ENCODE measurements at regions not wholly inside any gene's neighbourhood (a gene's known extent, or its start where the extent isn't known, plus 50 kb on each side); places are given as distances from the start of the nearest gene placed in this dataset.
"Not testable (repeated sequence)": the region's sequence is repeated elsewhere in the genome, so short reads cannot be mapped to it uniquely, and the experiment has no call there.

GRCh38 chr9:33686942-33687341 lies 108.4 kb upstream of the PRSS3 start:
- no peak for ATAC-seq
- DNase-seq (ENCODE audit: missing footprints), result no peak
- intact Hi-C loops (cut with DNase I), result no loop called here

GRCh38 chr9:33687779-33688178 lies 107.6 kb upstream of the PRSS3 start:
- ATAC-seq, result no peak
- DNase-seq (ENCODE audit: missing footprints), result no peak
- intact Hi-C loops (cut with DNase I), result no loop called here

- DNase-seq (ENCODE audit: missing footprints) (no peak), ATAC-seq (no peak)
- intact Hi-C loops (cut with DNase I), result no loop called here
Observed at GRCh38 chr9:33690143-33690933, 105.0 kb upstream of the PRSS3 start.

- intact Hi-C loops (cut with DNase I), result no loop called here
- DNase-seq (ENCODE audit: missing footprints) (no peak), ATAC-seq (no peak)
Observed at GRCh38 chr9:33695299-33695698, 100.1 kb upstream of the PRSS3 start.

GRCh38 chr9:33695856-33696255 lies 99.5 kb upstream of the PRSS3 start:
- intact Hi-C loops (cut with DNase I), result no loop called here
- ATAC-seq (no peak), DNase-seq (ENCODE audit: missing footprints) (no peak)

GRCh38 chr9:33697171-33697570 lies 98.2 kb upstream of the PRSS3 start:
- ATAC-seq (no peak), DNase-seq (ENCODE audit: missing footprints) (no peak)
- intact Hi-C loops (cut with DNase I), result no loop called here

GRCh38 chr9:33698267-33698666 lies 97.1 kb upstream of the PRSS3 start:
- no peak for DNase-seq (ENCODE audit: missing footprints)
- intact Hi-C loops (cut with DNase I), result no loop called here
- no peak for ATAC-seq

- intact Hi-C loops (cut with DNase I); DNase-seq (ENCODE audit: missing footprints); ATAC-seq: not testable (repeated sequence)
Observed at GRCh38 chr9:33700940-33701339, 94.4 kb upstream of the PRSS3 start.

GRCh38 chr9:33703430-33704102 lies 91.8 kb upstream of the PRSS3 start:
- intact Hi-C loops (cut with DNase I), result no loop called here
- ATAC-seq (no peak), DNase-seq (ENCODE audit: missing footprints) (no peak)

- DNase-seq (ENCODE audit: missing footprints); ATAC-seq; intact Hi-C loops (cut with DNase I): not testable (repeated sequence)
Observed at GRCh38 chr9:33705440-33705839, 89.9 kb upstream of the PRSS3 start.

GRCh38 chr9:33708441-33708840 lies 86.9 kb upstream of the PRSS3 start:
- DNase-seq (ENCODE audit: missing footprints), result no peak
- intact Hi-C loops (cut with DNase I), result no loop called here
- ATAC-seq, result no peak

GRCh38 chr9:33709269-33709668 lies 86.1 kb upstream of the PRSS3 start:
- ATAC-seq (no peak), DNase-seq (ENCODE audit: missing footprints) (no peak)
- intact Hi-C loops (cut with DNase I), result no loop called here

GRCh38 chr9:33711418-33711817 lies 83.9 kb upstream of the PRSS3 start:
- DNase-seq (ENCODE audit: missing footprints); ATAC-seq; intact Hi-C loops (cut with DNase I): not testable (repeated sequence)

GRCh38 chr9:33714989-33715388 lies 80.4 kb upstream of the PRSS3 start:
- no peak for DNase-seq (ENCODE audit: missing footprints)
- ATAC-seq, result no peak
- intact Hi-C loops (cut with DNase I), result no loop called here

- ATAC-seq, result peak; percentile 51
- peak; percentile 64 for DNase-seq (ENCODE audit: missing footprints)
- intact Hi-C loops (cut with DNase I), result no loop called here
Observed at GRCh38 chr9:33718987-33719386, 76.4 kb upstream of the PRSS3 start.

GRCh38 chr9:33719581-33720374 lies 75.6 kb upstream of the PRSS3 start:
- no peak for ATAC-seq
- intact Hi-C loops (cut with DNase I), result loop anchor here (10.0 kb wide), 1 partner anchor 435 kb away; no protein-coding TSS in a partner anchor
- peak; percentile 46 for DNase-seq (ENCODE audit: missing footprints)

GRCh38 chr9:33721674-33722358 lies 73.5 kb upstream of the PRSS3 start:
- DNase-seq (ENCODE audit: missing footprints) (peak; percentile 94), ATAC-seq (peak; percentile 87)
- intact Hi-C loops (cut with DNase I), result loop anchor here (1.0 to 10.0 kb wide), 2 partner anchors 98 to 437 kb away; no protein-coding TSS in a partner anchor

GRCh38 chr9:33722359-33722675 lies 73.0 kb upstream of the PRSS3 start:
- no peak for ATAC-seq
- no peak for DNase-seq (ENCODE audit: missing footprints)
- intact Hi-C loops (cut with DNase I), result loop anchor here (1.0 to 10.0 kb wide), 2 partner anchors 98 to 438 kb away; no protein-coding TSS in a partner anchor

- ATAC-seq (no peak), DNase-seq (ENCODE audit: missing footprints) (no peak)
Observed at GRCh38 chr9:33728613-33729012, 66.7 kb upstream of the PRSS3 start.

More at GRCh38 chr9:33728613-33729012, 66.7 kb upstream of the PRSS3 start:
- intact Hi-C loops (cut with DNase I), result loop anchor here (10.0 kb wide), 1 partner anchor 444 kb away; no protein-coding TSS in a partner anchor

Measured in Right ventricle myocardium inferior (tissue), 1 donor.